ENCODE measurements at regions not wholly inside any gene's neighbourhood (a gene's known extent, or its start where the extent isn't known, plus 50 kb on each side); places are given as distances from the start of the nearest gene placed in this dataset.

DNA sequence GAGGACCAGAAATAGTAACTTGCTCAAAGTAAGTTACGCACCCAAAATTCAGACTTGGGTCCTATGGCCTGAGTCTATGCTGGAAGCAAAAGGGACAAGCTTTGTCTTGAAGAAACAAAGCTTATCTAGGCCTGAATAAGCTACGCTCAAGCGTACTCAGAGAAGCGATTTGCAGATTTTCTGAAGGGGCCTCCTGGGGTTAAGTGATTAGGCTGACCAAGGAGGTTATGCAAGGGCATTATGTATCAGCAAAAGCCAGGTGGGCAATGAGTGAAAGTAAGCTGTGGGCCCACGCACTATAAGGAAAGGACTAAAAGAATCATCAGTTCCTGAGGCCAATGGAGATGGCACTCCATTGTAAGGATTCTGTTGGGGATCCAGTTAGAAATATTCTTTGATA lies 122.1 kb downstream of the SNX18 start:
- DNase-seq (ENCODE audit: low read depth) = no peak
- TF ChIP-seq, protein P1, sequence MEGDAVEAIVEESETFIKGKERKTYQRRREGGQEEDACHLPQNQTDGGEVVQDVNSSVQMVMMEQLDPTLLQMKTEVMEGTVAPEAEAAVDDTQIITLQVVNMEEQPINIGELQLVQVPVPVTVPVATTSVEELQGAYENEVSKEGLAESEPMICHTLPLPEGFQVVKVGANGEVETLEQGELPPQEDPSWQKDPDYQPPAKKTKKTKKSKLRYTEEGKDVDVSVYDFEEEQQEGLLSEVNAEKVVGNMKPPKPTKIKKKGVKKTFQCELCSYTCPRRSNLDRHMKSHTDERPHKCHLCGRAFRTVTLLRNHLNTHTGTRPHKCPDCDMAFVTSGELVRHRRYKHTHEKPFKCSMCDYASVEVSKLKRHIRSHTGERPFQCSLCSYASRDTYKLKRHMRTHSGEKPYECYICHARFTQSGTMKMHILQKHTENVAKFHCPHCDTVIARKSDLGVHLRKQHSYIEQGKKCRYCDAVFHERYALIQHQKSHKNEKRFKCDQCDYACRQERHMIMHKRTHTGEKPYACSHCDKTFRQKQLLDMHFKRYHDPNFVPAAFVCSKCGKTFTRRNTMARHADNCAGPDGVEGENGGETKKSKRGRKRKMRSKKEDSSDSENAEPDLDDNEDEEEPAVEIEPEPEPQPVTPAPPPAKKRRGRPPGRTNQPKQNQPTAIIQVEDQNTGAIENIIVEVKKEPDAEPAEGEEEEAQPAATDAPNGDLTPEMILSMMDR (conservative IDR thresholded peaks at IDR 0.05; ENCODE audit: low read depth, low read length) = no peak
- H3K4me3 ChIP-seq (ENCODE audit: low read depth, low read length) = no peak overlapping the region

DNA sequence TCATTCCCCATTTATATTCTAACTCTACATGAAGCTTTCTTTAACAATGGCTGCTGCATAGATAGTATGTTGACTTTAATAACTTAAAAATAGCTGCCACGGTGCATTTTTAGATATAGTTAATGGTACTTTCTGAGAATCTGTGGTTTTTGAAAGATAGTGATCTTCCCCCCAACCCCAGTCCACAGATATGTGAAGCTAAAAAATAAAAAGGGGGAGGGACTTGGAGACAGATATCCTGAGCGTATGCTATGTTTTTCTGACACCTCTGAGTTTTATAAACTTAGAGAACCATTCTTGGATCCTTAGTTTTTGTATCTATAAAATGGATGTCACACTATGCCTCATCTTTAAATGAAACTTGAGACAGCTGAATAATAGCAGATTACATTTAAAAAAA lies 120.5 kb downstream of the SNX18 start:
- TF ChIP-seq, protein P1 (conservative IDR thresholded peaks at IDR 0.05; ENCODE audit: low read depth, low read length) = no peak
- H3K4me3 ChIP-seq (ENCODE audit: low read depth, low read length) = no peak overlapping the region
- no peak for DNase-seq (ENCODE audit: low read depth)

DNA sequence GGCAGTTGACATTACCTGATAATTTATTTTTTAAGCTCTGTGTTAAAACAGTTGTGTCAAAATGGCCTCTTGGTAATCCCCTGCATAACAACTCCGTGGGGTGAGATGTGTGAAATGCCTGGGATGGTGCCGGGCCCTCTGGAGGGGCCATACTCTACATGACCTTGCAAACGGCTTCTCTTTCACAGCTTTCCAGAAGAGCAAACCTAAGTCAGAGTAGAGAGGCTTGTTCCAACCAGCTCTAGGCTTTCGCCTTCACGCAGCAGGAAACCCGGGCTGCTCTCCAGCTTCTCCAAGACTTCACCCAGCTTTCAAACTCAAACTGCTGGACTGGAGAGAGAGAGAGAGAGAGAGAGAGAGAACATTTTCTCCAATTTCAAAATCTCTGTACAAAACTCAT lies 120.1 kb downstream of the SNX18 start:
- TF ChIP-seq, protein P1 (conservative IDR thresholded peaks at IDR 0.05; ENCODE audit: low read depth, low read length) = no peak
- no peak overlapping the region for H3K4me3 ChIP-seq (ENCODE audit: low read depth, low read length)
- peak; percentile 65 for DNase-seq (ENCODE audit: low read depth)

DNA sequence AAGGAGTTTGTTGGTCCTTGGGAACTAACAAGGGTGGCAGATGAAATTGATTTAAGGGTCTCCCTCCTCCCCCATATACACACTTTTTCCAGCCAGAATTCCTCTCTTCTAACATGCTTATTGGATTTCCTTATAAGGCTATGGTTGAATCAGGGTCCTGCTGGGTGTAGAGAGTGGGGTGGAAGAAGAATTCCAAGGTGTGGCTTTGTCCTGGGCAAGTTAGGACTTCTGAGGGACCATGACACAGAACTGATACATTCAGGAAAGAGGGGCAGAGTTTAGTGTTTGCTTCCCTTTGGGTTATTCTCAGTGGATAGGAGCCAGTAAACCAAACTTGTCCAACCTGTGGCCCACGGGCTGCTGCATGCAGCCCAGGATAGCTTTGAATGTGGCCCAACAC lies 116.5 kb downstream of the SNX18 start:
- DNase-seq (ENCODE audit: low read depth) = no peak
- H3K4me3 ChIP-seq (ENCODE audit: low read depth, low read length) = no peak overlapping the region
- TF ChIP-seq, protein P1 (conservative IDR thresholded peaks at IDR 0.05; ENCODE audit: low read depth, low read length) = no peak

DNA sequence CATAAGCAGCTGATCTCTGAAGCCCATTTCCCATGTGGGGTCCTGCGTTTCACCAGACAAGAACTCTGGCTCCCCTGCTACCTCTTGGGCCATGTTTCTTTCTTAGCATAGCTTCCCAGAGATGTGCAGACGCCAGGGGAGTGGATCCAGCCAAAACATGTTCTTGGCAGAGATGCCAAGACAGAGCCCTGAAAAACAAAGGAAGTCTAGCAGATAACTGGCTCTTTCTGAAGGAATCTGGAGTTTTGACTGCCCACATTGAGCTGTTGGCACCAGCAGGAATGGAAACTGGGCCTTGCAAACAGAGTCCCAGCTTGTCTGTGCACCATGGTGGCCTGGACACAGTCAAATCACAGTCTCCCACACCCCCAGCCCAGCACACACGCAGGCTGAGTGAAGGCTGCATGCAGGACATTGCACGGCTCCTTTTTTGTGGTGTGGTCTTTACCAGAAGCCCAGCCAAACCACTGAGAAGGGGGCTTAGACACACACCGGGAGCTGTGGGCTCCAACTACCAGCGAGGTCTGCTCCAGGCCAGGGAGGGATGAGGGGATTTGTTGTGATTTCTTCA lies 114.7 kb downstream of the SNX18 start:
- TF ChIP-seq, protein P1 (conservative IDR thresholded peaks at IDR 0.05; ENCODE audit: low read depth, low read length) = no peak
- no peak overlapping the region for H3K4me3 ChIP-seq (ENCODE audit: low read depth, low read length)
- no peak for DNase-seq (ENCODE audit: low read depth)

DNA sequence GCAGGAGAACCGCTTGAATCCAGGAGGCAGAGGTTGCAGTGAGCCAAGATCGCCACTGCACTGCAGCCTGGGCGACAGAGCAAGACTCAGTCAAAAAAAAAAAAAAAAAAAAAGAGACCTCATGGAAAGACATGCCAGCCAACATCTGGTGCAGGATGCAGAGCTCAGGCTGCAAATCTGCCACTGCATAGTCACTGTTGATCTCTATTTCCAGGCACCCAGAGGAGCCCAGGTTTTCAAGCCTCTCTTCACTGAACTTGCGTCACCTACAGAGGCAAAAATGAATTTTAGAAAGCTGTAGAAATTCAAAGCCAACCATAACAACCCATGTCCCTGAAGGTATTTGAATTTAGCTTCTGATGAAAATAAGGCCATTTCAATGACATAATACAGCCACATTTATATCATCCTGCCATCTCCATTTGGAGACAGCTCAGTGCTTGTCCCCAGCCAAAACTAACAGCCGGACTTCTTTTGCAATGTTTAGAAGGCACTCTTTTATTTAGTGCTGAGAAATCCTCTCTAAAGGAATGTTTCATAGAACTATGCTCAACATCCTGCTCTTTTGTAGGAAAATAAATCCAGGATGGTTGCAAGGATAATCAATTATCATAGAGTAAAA lies 113.3 kb downstream of the SNX18 start:
- H3K4me3 ChIP-seq (ENCODE audit: low read depth, low read length) = no peak overlapping the region
- DNase-seq (ENCODE audit: low read depth) = no peak
- TF ChIP-seq, protein P1 (conservative IDR thresholded peaks at IDR 0.05; ENCODE audit: low read depth, low read length) = no peak

DNA sequence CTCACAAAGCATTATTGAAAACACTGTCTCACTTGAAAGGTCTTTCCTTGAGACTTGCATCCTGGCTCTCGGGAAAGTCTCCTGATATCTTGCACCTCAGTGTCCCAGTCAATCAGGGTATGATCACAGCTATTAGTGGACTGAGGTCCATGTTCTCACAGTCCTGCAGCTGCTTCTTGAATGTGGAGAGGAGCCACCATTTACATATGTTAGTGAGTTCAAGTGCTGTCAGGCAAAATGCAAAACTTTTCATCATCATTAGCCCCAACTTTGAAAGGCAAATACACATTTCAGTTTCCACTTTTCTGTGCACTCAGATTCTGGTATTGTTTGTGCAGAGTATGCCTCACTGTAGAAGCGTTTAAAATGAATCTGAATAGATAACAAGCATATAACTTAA lies 111.6 kb downstream of the SNX18 start:
- no peak for DNase-seq (ENCODE audit: low read depth)

More for the DNA sequence above, 111.6 kb downstream of the SNX18 start:
- no peak overlapping the region for H3K4me3 ChIP-seq (ENCODE audit: low read depth, low read length)
- TF ChIP-seq, protein P1 (conservative IDR thresholded peaks at IDR 0.05; ENCODE audit: low read depth, low read length) = no peak

Data from choroid plexus epithelial cell (primary cell).